Mesothelial cell of epicardium (in vitro differentiated cells): ENCODE measurements at regions not wholly inside any gene's neighbourhood (a gene's known extent, or its start where the extent isn't known, plus 50 kb on each side); places are given as distances from the start of the nearest gene placed in this dataset.

Experiments used
- DNase-seq, 2 experiments: peaks; one replicate each; pipeline ENCODE4 v3.0.0; 2021; ENCODE audit warnings: low spot score in 2 of 2; ENCODE audit not compliant: unreplicated experiment in 2 of 2
- H3K27ac Mint-ChIP-seq: 2 replicates; pipeline ENCODE4 v1.8.0; 2021; ENCODE audit warnings: mixed read lengths
- H3K27me3 Mint-ChIP-seq: 2 replicates; pipeline ENCODE4 v1.8.0; 2021; ENCODE audit warnings: low read depth, mixed read lengths
- H3K36me3 Mint-ChIP-seq: 2 replicates; pipeline ENCODE4 v1.8.0; 2021; ENCODE audit warnings: mixed read lengths
- H3K4me1 Mint-ChIP-seq: 2 replicates; pipeline ENCODE4 v1.8.0; 2021; ENCODE audit warnings: mixed read lengths
- H3K4me3 Mint-ChIP-seq: 2 replicates; pipeline ENCODE4 v1.8.0; 2021; ENCODE audit warnings: mild to moderate bottlenecking, moderate library complexity, mixed read lengths
- H3K9me3 Mint-ChIP-seq: 2 replicates; pipeline ENCODE4 v1.8.0; 2021; ENCODE audit warnings: mixed read lengths
- TF ChIP-seq, protein P1 (sequence below): fragments of 200-600 bp; sonication (generic); IDR thresholded peaks from one replicate; pipeline ENCODE4 v1.5.0; 2021; ENCODE audit warnings: antibody characterized with exemption; ENCODE audit not compliant: unreplicated experiment

DNA sequence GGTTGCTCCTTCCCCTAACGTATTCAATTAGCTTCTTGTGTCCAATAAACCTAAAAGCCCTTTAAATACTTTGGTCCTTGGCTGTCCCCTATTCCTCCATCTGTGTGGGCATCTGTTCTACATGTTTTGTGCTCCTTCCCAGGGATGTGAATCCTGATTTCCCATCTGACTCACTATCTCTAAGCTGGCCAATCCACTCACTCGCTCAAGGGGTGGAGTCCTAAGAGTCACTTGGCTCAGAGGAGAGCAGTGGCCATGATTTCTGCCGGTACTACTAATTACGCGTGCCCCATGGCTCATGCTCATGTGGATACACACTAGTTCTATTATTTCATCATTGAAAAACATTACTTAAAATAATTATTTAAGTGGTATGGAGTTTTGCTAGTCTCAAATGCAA is 89.6 kb downstream of the TAF11L14 start:
- TF ChIP-seq, protein P1, sequence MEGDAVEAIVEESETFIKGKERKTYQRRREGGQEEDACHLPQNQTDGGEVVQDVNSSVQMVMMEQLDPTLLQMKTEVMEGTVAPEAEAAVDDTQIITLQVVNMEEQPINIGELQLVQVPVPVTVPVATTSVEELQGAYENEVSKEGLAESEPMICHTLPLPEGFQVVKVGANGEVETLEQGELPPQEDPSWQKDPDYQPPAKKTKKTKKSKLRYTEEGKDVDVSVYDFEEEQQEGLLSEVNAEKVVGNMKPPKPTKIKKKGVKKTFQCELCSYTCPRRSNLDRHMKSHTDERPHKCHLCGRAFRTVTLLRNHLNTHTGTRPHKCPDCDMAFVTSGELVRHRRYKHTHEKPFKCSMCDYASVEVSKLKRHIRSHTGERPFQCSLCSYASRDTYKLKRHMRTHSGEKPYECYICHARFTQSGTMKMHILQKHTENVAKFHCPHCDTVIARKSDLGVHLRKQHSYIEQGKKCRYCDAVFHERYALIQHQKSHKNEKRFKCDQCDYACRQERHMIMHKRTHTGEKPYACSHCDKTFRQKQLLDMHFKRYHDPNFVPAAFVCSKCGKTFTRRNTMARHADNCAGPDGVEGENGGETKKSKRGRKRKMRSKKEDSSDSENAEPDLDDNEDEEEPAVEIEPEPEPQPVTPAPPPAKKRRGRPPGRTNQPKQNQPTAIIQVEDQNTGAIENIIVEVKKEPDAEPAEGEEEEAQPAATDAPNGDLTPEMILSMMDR, result no peak

DNA sequence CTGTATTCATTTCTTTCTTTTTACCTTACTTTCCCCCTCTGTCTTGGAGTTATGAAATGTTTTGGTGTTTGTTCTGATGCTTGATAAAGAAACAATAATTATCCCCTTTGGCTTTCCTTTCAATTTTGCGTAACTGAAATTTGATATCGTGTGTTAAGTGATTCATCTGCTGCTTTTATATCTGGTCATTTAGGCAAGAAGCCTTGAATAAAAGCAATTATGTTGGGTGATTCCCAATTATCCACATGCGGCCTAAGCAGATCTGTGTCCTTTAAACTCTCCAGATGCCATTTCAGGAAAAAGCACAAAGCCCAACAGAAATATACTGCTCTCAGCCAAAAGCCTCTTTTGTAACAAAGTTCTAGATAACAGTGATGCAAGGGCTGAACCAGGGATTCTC is 92.8 kb downstream of the TAF11L14 start:
- no peaks in the 10 kb centered on the region for H3K9me3 Mint-ChIP-seq

More for the DNA sequence above, 89.6 kb downstream of the TAF11L14 start:
- H3K27ac Mint-ChIP-seq, result no peak overlapping the region
- H3K4me3 Mint-ChIP-seq, result no peak overlapping the region
- no peaks in the 10 kb centered on the region for H3K36me3 Mint-ChIP-seq
- peaks cover 7% of the 10 kb centered on the region for H3K4me1 Mint-ChIP-seq
- no peak for DNase-seq
- H3K9me3 Mint-ChIP-seq, result no peaks in the 10 kb centered on the region
- H3K27me3 Mint-ChIP-seq, result no peaks in the 10 kb centered on the region

DNA sequence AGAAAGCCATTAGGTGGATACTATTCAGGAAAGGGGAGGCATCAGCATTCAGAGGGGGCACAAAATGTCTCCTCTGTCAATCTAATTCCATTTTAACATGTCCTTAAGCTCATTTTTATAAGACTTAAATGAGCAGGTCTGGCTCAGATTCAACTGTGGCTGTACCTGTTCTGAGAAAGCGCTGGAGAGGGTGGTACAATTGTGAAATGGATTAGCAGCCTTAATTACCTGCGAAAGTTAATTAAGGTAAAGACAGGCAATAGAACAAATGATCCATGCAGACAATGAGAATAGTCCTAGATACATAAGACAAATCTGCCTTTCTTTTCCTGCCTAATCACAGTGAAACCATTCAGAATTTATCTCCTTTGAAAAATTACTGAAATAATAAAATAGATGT is 96.2 kb downstream of the TAF11L14 start:
- TF ChIP-seq, protein P1, result no peak
- Mint-ChIP-seq H3K4me1 (peaks cover 6% of the 10 kb centered on the region), H3K9me3 (no peaks in the 10 kb centered on the region), H3K36me3 (no peaks in the 10 kb centered on the region), H3K27ac (no peak overlapping the region), H3K4me3 (no peak overlapping the region), H3K27me3 (no peaks in the 10 kb centered on the region)
- DNase-seq, result no peak

More for the DNA sequence above, 92.8 kb downstream of the TAF11L14 start:
- H3K4me3 Mint-ChIP-seq, result no peak overlapping the region
- no peak overlapping the region for H3K27ac Mint-ChIP-seq
- H3K4me1 Mint-ChIP-seq, result no peaks in the 10 kb centered on the region
- TF ChIP-seq, protein P1, result no peak
- no peak for DNase-seq
- H3K27me3 Mint-ChIP-seq, result no peaks in the 10 kb centered on the region
- H3K36me3 Mint-ChIP-seq, result no peaks in the 10 kb centered on the region

DNA sequence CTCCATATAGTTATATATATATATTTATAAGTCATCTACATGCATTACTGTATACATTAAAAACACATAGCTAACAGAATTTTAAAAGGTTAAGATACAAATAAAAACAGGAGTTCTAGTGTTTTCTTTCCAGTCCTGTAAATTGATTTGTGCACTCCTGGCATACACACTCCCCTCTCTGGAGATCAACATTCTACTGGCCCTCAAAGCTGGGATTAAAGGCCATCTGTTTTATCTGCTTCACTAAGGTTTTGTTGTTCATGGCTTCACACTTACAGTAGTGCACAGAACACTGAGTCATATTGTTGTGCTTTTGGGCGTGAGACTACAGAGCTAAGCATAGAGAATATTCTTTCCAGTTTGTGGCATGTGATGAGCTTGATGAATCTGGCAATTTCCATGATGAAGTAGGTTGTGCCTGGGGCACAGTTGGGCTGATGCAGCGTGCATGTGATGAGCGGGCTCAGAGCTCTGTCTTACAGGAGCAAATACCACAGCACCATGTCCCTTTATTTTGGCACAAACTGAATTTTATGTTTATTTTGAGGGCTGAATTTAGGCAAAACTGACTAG is 98.2 kb downstream of the TAF11L14 start:
- no peaks in the 10 kb centered on the region for H3K36me3 Mint-ChIP-seq
- H3K4me1 Mint-ChIP-seq, result peaks cover 6% of the 10 kb centered on the region
- TF ChIP-seq, protein P1, result no peak
- H3K27ac Mint-ChIP-seq, result no peak overlapping the region
- H3K9me3 Mint-ChIP-seq, result no peaks in the 10 kb centered on the region
- no peak overlapping the region for H3K4me3 Mint-ChIP-seq
- DNase-seq, result no peak
- H3K27me3 Mint-ChIP-seq, result peaks cover 2% of the 10 kb centered on the region

DNA sequence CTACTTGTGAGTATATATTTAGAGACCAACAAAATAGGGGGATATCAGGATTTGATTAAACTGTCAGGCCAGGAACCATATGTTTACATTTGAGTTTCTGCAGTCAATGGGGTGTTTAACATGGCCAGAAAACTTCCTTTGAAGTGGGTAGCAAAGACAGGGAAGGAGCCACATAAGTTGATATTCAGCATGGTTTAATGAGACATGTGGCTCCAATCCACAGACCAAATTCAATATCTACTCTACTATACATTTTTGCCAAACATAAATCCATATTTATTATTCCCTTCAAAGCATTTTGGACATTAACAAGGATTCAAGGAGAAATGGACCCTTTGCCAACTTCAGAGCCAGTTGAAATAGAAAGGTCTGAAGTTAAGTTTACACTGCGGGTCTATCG is 99.8 kb downstream of the TAF11L14 start:
- Mint-ChIP-seq H3K4me1 (peaks cover 6% of the 10 kb centered on the region), H3K9me3 (peaks cover 3% of the 10 kb centered on the region), H3K27ac (no peak overlapping the region), H3K27me3 (peaks cover 2% of the 10 kb centered on the region), H3K36me3 (no peaks in the 10 kb centered on the region), H3K4me3 (no peak overlapping the region)
- DNase-seq, result no peak
- TF ChIP-seq, protein P1, result no peak

DNA sequence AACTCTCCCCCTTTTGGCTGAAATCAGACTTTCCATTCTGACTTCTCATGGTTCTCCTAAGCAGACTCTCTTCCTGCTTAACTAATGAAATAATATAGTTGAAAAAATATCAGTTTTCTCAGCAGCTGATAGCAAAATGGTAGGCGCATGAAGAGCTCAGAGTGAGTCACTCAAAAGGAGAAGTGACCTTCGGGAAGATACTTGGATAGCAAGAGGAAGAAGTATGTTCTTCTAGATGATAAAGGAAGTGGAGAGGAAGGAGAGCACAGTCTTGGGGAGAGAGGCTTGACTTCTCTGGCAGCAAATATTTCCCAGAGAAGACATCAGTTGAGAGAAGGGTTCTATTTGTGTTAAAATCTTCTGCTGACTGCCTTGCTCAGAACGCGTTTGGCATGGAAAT is 101.5 kb downstream of the TAF11L14 start:
- no peak for DNase-seq
- Mint-ChIP-seq H3K4me3 (no peak overlapping the region), H3K27me3 (peaks cover 2% of the 10 kb centered on the region), H3K27ac (no peak overlapping the region), H3K36me3 (no peaks in the 10 kb centered on the region), H3K4me1 (peaks cover 6% of the 10 kb centered on the region), H3K9me3 (peaks cover 3% of the 10 kb centered on the region)
- TF ChIP-seq, protein P1, result no peak
